ENCODE measurements at regions not wholly inside any gene's neighbourhood (a gene's known extent, or its start where the extent isn't known, plus 50 kb on each side); places are given as distances from the start of the nearest gene placed in this dataset.

DNA sequence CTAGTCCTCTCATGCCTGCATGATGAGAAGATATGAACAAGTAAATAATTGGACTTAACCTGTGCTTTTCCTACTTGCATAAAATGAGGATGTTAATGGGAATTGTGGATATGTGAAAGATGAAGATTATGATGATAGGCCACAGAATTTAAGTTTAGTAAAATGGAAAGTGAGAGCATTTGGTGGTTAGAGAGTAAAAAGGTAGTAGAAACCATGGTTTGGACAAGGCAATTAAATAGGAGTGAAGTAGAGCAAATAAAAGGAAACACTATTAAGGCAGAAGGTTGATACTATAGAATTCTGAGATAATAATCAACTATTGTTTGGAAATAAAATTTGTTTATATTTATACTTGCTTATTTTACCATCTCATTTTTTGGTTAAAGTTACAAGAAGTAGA lies 1162.5 kb downstream of the MRPL39 start:
- TF ChIP-seq, protein P1, sequence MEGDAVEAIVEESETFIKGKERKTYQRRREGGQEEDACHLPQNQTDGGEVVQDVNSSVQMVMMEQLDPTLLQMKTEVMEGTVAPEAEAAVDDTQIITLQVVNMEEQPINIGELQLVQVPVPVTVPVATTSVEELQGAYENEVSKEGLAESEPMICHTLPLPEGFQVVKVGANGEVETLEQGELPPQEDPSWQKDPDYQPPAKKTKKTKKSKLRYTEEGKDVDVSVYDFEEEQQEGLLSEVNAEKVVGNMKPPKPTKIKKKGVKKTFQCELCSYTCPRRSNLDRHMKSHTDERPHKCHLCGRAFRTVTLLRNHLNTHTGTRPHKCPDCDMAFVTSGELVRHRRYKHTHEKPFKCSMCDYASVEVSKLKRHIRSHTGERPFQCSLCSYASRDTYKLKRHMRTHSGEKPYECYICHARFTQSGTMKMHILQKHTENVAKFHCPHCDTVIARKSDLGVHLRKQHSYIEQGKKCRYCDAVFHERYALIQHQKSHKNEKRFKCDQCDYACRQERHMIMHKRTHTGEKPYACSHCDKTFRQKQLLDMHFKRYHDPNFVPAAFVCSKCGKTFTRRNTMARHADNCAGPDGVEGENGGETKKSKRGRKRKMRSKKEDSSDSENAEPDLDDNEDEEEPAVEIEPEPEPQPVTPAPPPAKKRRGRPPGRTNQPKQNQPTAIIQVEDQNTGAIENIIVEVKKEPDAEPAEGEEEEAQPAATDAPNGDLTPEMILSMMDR (IDR thresholded peaks at IDR 0.05; ENCODE audit: borderline replicate concordance, extremely low read depth, low read length, poor library complexity, severe bottlenecking): no peak
- no peak for TF ChIP-seq EZH2 (IDR thresholded peaks at IDR 0.05; ENCODE audit: borderline replicate concordance, low read depth, low read length, severe bottlenecking)

All from DND-41 (cell line).